ENCODE measurements at regions not wholly inside any gene's neighbourhood (a gene's known extent, or its start where the extent isn't known, plus 50 kb on each side); places are given as distances from the start of the nearest gene placed in this dataset.
"Not testable (repeated sequence)": the region's sequence is repeated elsewhere in the genome, so short reads cannot be mapped to it uniquely, and the experiment has no call there.

DNA sequence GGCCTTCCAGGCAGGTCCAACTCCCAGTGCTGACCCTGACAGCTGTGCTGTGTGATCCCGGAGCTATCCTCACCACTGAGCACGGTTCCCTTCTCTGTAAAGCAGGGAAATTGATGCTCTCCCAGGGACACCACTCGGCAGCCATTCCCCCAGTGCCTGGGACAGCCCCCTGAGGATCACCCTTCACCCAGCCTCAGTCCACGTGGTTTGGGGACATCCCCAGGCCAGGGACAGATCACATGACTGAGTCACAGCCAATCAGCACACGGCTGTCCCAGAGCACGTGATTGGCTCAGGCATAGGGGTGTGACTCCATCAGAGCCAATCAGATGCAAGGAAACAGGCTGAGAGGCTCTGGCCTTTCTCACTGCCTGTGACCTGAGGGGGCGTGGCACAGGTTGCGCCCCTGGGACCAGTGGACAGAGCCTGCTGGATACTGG lies 68.8 kb upstream of the SFSWAP start:
- no peak for DNase-seq (ENCODE audit: low read depth)
- TF ChIP-seq, protein P1, sequence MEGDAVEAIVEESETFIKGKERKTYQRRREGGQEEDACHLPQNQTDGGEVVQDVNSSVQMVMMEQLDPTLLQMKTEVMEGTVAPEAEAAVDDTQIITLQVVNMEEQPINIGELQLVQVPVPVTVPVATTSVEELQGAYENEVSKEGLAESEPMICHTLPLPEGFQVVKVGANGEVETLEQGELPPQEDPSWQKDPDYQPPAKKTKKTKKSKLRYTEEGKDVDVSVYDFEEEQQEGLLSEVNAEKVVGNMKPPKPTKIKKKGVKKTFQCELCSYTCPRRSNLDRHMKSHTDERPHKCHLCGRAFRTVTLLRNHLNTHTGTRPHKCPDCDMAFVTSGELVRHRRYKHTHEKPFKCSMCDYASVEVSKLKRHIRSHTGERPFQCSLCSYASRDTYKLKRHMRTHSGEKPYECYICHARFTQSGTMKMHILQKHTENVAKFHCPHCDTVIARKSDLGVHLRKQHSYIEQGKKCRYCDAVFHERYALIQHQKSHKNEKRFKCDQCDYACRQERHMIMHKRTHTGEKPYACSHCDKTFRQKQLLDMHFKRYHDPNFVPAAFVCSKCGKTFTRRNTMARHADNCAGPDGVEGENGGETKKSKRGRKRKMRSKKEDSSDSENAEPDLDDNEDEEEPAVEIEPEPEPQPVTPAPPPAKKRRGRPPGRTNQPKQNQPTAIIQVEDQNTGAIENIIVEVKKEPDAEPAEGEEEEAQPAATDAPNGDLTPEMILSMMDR (conservative IDR thresholded peaks at IDR 0.05; ENCODE audit: low read depth, low read length), result no peak
- no peak overlapping the region for H3K4me3 ChIP-seq (ENCODE audit: low read depth, low read length)

DNA sequence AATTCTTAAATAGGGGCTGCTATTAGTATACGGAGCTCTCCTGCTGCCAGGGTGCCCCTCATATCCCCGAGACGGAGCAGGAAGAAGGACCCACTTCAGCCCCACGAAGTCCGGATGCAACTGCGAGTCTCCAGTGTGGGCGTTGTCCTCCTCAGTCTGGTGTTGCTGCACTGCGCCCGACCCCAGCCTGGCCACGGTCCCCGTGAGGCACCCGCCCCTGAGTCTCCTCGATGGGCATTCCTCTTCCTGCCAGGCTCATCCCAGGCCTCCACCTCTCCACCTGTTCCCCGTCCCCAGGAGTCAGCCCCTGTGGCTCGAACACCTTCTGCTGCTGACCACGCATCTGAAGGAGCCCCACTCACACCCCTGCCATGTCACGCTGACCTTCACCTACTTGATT lies 68.1 kb upstream of the SFSWAP start:
- no peak for DNase-seq (ENCODE audit: low read depth)
- TF ChIP-seq, protein P1 (conservative IDR thresholded peaks at IDR 0.05; ENCODE audit: low read depth, low read length), result no peak
- no peak overlapping the region for H3K4me3 ChIP-seq (ENCODE audit: low read depth, low read length)

DNA sequence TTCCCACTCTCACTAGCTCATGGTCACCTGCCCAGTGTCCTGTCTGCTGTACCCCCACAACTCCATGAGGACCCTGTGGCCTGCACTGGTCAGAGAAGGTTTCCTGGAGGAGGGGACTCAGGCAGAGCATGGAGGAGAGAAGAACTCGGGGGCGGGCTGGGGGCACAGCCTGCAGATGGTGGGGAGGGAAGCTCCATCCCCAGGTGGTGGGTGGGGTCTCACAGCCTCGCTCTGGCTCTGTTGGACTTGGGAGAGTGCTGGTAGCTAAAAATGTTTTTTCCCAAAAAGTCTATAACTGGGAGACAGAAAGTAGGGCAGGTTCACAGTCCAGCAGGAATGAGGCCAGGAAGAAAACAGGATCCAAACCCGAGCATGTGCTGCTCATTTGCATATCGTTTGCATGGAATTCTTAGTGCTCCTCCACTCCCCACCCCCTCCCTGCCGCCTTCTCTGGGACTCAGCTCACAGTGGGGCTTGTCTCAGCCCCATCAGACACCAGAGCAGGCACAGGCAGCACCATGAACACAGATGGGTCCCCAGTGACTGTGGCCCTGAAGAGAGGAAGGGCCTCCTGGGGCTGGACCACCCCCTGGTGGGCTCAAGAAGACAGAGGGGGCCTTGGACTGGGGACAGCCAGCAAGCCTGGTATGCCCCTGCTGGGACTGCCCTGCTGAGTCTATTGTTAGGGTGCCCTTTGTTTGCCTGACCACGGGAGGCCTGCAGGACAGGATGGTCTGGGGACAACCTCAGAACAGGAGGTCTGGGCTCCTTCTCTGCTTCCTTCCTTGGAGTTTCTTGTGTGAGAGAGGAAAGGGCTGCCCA lies 67.0 kb upstream of the SFSWAP start:
- TF ChIP-seq, protein P1 (conservative IDR thresholded peaks at IDR 0.05; ENCODE audit: low read depth, low read length), result no peak
- H3K4me3 ChIP-seq (ENCODE audit: low read depth, low read length), result no peak overlapping the region
- no peak for DNase-seq (ENCODE audit: low read depth)

DNA sequence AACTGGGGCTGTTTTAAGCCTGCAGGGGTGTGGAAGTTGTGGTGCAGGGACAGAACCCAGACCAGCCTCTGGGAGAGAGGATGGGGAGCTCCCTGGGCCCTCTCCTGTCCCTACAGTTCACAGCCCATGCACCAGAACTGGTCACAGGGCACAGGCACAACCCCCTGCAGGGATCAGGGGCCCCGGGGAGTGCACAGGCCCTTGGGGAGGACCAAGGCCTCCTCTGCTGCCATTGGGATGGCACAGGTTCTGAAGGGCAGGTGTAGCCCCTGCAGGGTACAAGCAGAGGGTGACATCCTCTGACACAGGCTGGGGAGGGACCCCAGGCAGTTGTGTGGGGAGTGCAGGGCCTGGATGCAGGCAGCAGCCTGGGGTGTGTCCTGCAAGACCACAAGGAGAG lies 66.4 kb upstream of the SFSWAP start:
- TF ChIP-seq, protein P1 (conservative IDR thresholded peaks at IDR 0.05; ENCODE audit: low read depth, low read length), result no peak
- H3K4me3 ChIP-seq (ENCODE audit: low read depth, low read length), result no peak overlapping the region
- no peak for DNase-seq (ENCODE audit: low read depth)

DNA sequence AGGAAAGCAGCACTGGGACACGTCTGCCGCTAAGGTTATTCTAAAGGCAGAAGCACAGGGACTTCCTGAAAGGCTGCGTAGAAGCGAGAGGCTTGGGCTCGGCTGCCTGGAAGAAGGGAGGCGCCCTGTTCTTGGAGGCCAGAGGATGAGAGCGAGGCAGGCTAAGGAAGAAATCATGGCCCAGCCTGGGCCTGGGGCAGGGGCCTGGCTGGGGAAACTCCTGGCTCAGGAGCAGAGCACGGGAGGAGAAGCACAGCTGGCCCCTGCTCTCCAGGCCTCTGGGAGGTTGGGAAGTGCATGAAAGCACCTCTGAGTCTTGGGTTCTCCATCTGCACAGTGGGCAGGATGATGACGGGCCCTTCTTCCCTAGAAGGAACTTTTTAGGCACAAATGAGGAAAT lies 66.0 kb upstream of the SFSWAP start:
- DNase-seq (ENCODE audit: low read depth); H3K4me3 ChIP-seq (ENCODE audit: low read depth, low read length): not testable (repeated sequence)

DNA sequence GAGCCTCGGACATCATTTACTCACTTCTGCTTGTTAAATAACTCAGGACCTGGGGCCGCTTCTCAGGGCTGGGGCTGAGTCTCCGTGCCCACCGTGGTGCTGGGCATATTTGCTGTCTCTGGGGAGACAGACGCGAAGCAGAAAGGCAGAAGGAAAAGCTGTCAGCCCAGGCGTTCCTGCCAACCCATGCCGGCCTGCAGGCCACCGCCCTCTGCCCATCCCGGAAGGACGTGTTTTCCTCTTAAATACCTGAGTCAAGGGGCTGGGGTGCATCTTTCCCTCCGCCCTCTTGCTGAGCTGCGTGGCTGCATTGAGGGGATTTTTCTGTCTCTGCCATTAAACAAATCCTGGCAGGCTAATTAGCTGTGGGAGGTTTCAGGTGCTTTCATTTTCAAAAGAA lies 65.3 kb upstream of the SFSWAP start:
- not testable (repeated sequence) for H3K4me3 ChIP-seq (ENCODE audit: low read depth, low read length); DNase-seq (ENCODE audit: low read depth)

DNA sequence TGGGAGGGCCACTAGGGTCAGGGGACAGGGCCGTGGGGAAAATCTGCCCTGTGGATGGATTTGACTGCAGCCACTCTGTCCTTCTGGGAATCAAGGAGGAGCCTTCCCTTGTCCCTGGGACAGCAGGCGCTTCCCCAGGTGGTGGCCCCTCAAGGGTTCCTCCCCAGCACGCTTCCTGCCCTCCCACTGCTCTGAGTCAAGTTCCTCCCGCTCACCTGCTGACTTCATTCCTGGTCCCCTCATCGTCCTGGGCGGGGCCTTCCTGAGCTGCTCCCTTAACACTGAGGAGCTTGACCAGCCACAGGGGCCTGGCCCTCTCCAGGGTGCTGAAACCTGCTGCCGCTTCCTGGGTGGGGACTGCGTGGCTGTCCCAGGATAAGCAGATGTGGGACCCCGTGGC lies 64.4 kb upstream of the SFSWAP start:
- not testable (repeated sequence) for DNase-seq (ENCODE audit: low read depth); H3K4me3 ChIP-seq (ENCODE audit: low read depth, low read length)

DNA sequence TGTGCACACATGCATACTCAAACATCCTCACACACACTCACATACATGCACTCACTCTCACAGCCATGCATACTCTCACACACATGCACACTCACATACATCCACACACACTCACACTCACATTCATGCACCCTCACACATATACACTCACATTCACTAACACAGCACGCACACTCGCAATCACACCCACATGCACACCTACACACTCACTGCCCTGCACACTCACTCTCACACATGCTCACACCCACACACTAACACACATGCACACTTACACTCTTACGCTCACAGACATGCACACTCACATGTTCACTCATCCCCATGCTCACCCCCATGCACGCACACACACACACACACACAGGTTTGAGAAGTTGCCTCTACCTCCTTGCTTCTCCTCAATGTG lies 63.2 kb upstream of the SFSWAP start:
- H3K4me3 ChIP-seq (ENCODE audit: low read depth, low read length), result no peak overlapping the region
- TF ChIP-seq, protein P1 (conservative IDR thresholded peaks at IDR 0.05; ENCODE audit: low read depth, low read length), result no peak
- DNase-seq (ENCODE audit: low read depth), result no peak

DNA sequence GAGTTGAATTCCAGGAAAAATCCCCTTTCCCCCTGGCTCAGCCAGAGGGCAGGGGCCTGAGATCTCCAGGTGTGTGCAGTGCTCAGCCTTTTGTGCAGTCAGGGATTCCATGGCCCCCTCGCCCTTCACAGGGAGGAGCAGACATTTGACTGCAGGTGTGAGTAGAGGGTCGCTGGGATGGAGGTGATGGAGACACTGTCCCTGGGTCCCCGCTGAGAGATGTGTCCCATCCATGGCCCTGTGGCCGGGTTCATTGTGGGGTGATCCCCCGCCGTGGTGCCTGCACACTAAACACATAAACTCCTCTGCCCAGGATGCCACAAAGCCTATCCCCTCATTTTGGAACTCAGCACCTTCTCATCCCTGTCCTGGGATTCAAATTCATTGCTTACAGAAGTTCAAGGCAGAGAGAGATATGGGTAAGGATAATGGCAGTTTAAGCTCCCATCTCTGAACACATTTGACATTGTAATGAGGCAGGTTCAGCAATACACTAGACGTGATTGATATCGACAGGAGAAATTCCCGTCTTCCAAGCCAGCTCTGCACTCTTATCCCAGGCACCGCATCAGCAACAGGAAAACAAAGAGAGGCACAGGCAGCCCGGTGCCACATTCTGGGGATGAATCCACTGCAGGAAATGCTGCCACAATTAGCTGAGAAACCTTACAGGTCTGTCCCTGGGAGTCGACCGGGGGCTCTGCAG lies 55.3 kb upstream of the SFSWAP start:
- not testable (repeated sequence) for DNase-seq (ENCODE audit: low read depth); H3K4me3 ChIP-seq (ENCODE audit: low read depth, low read length)

DNA sequence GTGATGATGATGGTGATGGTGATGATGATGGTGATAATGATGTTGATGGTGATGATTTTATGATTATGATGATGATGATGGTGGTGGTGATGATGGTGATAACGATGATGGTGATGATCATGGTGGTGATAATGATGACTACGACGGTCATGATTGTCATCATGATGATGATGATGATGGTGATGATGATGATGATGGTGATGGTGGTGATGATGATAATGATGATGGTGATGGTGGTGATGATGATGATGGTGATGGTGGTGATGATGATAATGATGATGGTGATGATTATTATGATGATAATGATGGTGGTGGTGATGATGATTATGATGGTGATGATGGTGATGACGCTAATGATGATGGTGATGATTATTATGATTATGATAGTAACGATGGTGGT lies 54.1 kb upstream of the SFSWAP start:
- DNase-seq (ENCODE audit: low read depth); H3K4me3 ChIP-seq (ENCODE audit: low read depth, low read length): not testable (repeated sequence)

DNA sequence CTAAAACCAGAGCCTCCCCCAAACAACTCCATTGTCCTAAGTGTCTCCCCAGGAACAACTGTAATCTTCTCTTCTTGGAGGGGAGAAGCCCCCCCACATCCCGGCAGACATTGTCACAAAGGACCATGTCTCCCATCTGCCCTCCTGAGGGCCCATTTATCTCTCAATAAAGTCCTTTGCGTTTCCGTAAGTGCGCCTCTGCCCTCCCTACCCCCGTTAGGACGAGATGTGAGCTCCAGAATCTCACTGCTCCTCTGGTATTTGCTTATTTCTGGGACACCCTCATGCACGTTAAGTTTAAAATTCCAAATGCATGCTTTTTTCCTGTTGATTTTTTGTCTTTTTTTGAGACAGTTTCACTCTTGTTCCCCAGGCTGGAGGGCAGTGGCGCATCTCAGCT lies 52.3 kb upstream of the SFSWAP start:
- not testable (repeated sequence) for H3K4me3 ChIP-seq (ENCODE audit: low read depth, low read length); DNase-seq (ENCODE audit: low read depth)

DNA sequence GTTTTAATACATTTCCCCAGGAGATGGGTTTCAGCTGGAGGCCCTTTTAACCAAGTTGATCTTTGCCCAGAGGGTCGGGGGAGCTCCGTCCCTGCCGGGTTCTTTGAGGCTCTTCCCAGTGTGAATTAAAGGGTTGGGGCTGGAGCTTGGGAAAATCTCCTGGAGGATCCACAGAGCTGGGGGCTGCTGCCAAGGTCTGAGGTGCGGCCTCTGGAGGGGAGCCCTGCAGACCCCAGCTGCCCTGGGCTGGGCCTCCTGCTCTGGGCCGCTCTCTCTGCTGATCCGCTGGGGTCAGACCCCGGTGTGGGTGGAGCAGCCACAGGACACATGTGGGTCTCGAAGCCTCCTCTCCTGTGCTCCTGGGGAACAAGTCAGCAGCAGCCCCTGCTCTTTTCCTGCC lies 51.4 kb upstream of the SFSWAP start:
- not testable (repeated sequence) for H3K4me3 ChIP-seq (ENCODE audit: low read depth, low read length); DNase-seq (ENCODE audit: low read depth)

DNA sequence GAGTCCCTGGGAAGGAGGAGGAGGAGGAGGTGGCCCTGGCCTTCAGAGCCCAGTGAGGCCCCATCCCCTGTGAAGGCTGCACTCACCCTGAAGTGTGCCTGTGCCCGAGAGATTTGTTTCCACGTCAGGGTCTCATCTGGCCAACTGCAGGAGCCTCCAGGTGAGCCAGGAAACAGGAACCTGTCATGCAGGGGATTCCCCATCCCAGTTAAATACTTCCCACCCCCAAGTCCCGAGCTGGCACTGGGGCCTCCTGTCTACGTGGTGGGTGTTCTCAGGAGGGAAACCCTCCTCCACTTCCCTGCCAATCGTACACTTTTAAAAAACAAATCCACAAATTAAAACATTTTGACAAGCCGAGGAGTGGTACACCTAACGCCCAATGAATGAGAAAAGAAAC lies 50.9 kb upstream of the SFSWAP start:
- not testable (repeated sequence) for H3K4me3 ChIP-seq (ENCODE audit: low read depth, low read length); DNase-seq (ENCODE audit: low read depth)

Measured in choroid plexus epithelial cell (primary cell).